OCI-LY7 (cell line): ENCODE measurements at regions not wholly inside any gene's neighbourhood (a gene's known extent, or its start where the extent isn't known, plus 50 kb on each side); places are given as distances from the start of the nearest gene placed in this dataset.

ENCODE experiments used
- BruUV-seq: library from RNA; stranded (reverse); fragments of 400-500 nt; replicated peaks from 2 replicates; lab custom pipeline; 2021; lab: Mats Ljungman, UMichigan
- CTCF ChIA-PET: fragments of 300-600 bp; sonication (Branson Sonifier 250); formaldehyde crosslinking; loops from one replicate; lab custom pipeline; 2022; ENCODE audit warnings: antibody characterized with exemption; ENCODE audit not compliant: unreplicated experiment; lab: Charles Lee
- POLR2A ChIA-PET: fragments of 300-600 bp; sonication (Branson Sonifier 250); formaldehyde crosslinking; loops from one replicate; lab custom pipeline; 2022; ENCODE audit warnings: antibody characterized with exemption; lab: Charles Lee
- DNase-seq: peaks from one replicate; pipeline ENCODE4 v3.0.0-alpha.2; 2015; ENCODE audit warnings: low spot score
- H2AFZ ChIP-seq: fragments of 200-600 bp; sonication (generic), shearing (Covaris generic); 2 replicates; pipeline ENCODE4 v1.6.1; 2014; ENCODE audit warnings: mild to moderate bottlenecking, antibody characterized with exemption, low read length, moderate library complexity
- H3K27ac ChIP-seq: fragments of 200-600 bp; sonication (generic); 2 replicates; pipeline ENCODE4 v1.5.1; 2014; ENCODE audit warnings: mixed run types, low read depth, mild to moderate bottlenecking, moderate library complexity, low read length, inconsistent platforms; ENCODE audit not compliant: poor library complexity, severe bottlenecking
- H3K36me3 ChIP-seq: fragments of 200-600 bp; sonication (generic); 2 replicates; pipeline ENCODE4 v1.6.1; 2014; ENCODE audit warnings: mild to moderate bottlenecking, antibody characterized with exemption, low read length, moderate library complexity, mixed read lengths; ENCODE audit not compliant: insufficient read depth
- H3K4me1 ChIP-seq: fragments of 200-600 bp; sonication (generic); 2 replicates; pipeline ENCODE4 v1.5.1; 2014; ENCODE audit warnings: mild to moderate bottlenecking, low read length; ENCODE audit not compliant: insufficient read depth, poor library complexity, severe bottlenecking
- H3K4me2 ChIP-seq: fragments of 200-600 bp; sonication (generic); 2 replicates; pipeline ENCODE4 v1.6.1; 2014; ENCODE audit warnings: mild to moderate bottlenecking, low read length
- H3K4me3 ChIP-seq: fragments of 200-600 bp; sonication (generic); 2 replicates; pipeline ENCODE4 v1.5.1; 2014; ENCODE audit warnings: mild to moderate bottlenecking, low read depth, low read length; ENCODE audit not compliant: poor library complexity, severe bottlenecking
- H3K79me2 ChIP-seq: fragments of 200-600 bp; sonication (generic); 2 replicates; pipeline ENCODE4 v1.6.1; 2016; ENCODE audit warnings: low read depth, mild to moderate bottlenecking, low read length, moderate library complexity, mixed read lengths; ENCODE audit not compliant: insufficient read depth
- H3K9me2 ChIP-seq: fragments of 200-600 bp; sonication (generic); 2 replicates; pipeline ENCODE4 v1.6.1; 2016; ENCODE audit warnings: mild to moderate bottlenecking, low read length, mixed read lengths; ENCODE audit not compliant: insufficient read depth
- H3K9me3 ChIP-seq: fragments of 200-600 bp; sonication (generic); 2 replicates; pipeline ENCODE4 v1.6.1; 2014; ENCODE audit warnings: mild to moderate bottlenecking, mixed run types, low read length, mixed read lengths
- H4K20me1 ChIP-seq: fragments of 200-600 bp; sonication (generic); 2 replicates; pipeline ENCODE4 v1.6.1; 2014; ENCODE audit warnings: mild to moderate bottlenecking, antibody characterized with exemption, low read length, moderate library complexity, mixed read lengths; ENCODE audit not compliant: insufficient read depth
- EZH2phosphoT487 ChIP-seq: fragments of 200-600 bp; sonication (generic); IDR thresholded peaks from 2 replicates; pipeline ENCODE4 v1.6.1; 2018; ENCODE audit warnings: low read depth, borderline replicate concordance, mild to moderate bottlenecking, mixed run types, antibody characterized with exemption, low read length, moderate library complexity, mixed read lengths
- intact Hi-C: fragments of 100-400 bp; cut with micrococcal nuclease; formaldehyde crosslinking; loops from one replicate; pipeline ENCODE4 v1.10.0; 2022; ENCODE audit not compliant: unreplicated experiment
- TF ChIP-seq, protein P1 (sequence below): fragments of 200-600 bp; sonication (generic); conservative IDR thresholded peaks from 2 replicates; pipeline ENCODE4 v1.5.1; 2014; ENCODE audit warnings: mild to moderate bottlenecking, antibody characterized with exemption, low read length, moderate library complexity, mixed read lengths

DNA sequence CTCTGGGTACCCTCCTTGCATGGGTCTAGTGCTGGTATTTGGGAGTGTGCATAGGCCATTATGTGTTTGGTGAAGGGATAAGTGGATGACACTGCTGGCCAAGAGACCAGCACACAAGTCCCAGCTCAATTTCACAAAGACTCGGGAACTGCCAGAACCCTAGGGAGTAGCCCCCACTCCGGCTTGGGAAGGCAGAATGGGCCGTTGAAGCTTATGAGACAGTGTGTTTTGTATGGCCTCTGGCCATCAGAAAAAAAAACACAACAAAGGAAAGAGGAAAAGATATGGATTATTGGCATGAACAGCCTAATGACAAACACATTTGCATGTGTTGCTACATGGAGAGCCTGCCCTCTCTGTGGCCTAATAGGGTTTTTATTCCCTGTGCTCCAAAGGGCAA is 144.2 kb downstream of the TTC32 start:
- no peaks in the 10 kb centered on the region for H3K36me3 ChIP-seq
- DNase-seq, result no peak
- POLR2A ChIA-PET, result no interaction called here
- no peaks in the 10 kb centered on the region for H3K9me3 ChIP-seq
- no TSS peak for BruUV-seq
- H3K4me3 ChIP-seq, result no peak overlapping the region
- no peak overlapping the region for H3K4me2 ChIP-seq
- no peak overlapping the region for H2AFZ ChIP-seq
- no peaks in the 10 kb centered on the region for H3K9me2 ChIP-seq
- H3K27ac ChIP-seq, result no peak overlapping the region
- CTCF ChIA-PET, result no interaction called here
- H4K20me1 ChIP-seq, result no peaks in the 10 kb centered on the region
- no peaks in the 10 kb centered on the region for H3K79me2 ChIP-seq
- H3K4me1 ChIP-seq, result no peaks in the 10 kb centered on the region
- intact Hi-C loops, result no loop called here
- no peak for TF ChIP-seq EZH2phosphoT487
- TF ChIP-seq, protein P1, sequence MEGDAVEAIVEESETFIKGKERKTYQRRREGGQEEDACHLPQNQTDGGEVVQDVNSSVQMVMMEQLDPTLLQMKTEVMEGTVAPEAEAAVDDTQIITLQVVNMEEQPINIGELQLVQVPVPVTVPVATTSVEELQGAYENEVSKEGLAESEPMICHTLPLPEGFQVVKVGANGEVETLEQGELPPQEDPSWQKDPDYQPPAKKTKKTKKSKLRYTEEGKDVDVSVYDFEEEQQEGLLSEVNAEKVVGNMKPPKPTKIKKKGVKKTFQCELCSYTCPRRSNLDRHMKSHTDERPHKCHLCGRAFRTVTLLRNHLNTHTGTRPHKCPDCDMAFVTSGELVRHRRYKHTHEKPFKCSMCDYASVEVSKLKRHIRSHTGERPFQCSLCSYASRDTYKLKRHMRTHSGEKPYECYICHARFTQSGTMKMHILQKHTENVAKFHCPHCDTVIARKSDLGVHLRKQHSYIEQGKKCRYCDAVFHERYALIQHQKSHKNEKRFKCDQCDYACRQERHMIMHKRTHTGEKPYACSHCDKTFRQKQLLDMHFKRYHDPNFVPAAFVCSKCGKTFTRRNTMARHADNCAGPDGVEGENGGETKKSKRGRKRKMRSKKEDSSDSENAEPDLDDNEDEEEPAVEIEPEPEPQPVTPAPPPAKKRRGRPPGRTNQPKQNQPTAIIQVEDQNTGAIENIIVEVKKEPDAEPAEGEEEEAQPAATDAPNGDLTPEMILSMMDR, result no peak

- TF ChIP-seq, protein P1, result no peak
- no peak for TF ChIP-seq EZH2phosphoT487
- intact Hi-C loops, result no loop called here
- no peaks in the 10 kb centered on the region for H3K4me1 ChIP-seq
- no peak overlapping the region for H2AFZ ChIP-seq
- H3K27ac ChIP-seq, result no peak overlapping the region
- H3K4me3 ChIP-seq, result no peak overlapping the region
- H3K9me3 ChIP-seq, result no peaks in the 10 kb centered on the region
- no peaks in the 10 kb centered on the region for H3K9me2 ChIP-seq
- no TSS peak for BruUV-seq
- no peaks in the 10 kb centered on the region for H4K20me1 ChIP-seq
- H3K79me2 ChIP-seq, result no peaks in the 10 kb centered on the region
- H3K36me3 ChIP-seq, result no peaks in the 10 kb centered on the region
- DNase-seq, result no peak
- no peak overlapping the region for H3K4me2 ChIP-seq
- ChIA-PET POLR2A (no interaction called here), CTCF (no interaction called here)
These were observed 146.9 kb downstream of the TTC32 start for GRCh38 chr2:19754907-19755306.

DNA sequence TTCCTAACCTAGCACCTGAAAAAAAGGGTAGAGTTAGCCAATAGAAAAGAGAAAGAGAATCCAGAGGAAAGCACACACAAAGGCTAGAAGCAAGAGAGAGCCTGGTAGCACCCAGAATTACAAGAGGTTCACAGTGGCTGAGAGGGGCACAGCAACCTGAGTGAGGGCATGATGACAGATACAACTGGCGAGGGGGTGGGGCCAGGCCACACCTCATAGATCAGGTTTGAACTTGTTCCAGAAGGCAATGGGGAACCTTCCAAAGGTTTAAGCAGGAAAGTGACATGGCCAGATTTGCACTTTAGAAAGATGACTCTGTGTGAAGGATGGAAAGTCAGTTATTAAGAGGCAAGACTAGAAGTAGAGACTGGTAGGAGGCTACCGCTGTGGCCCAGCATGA is 148.0 kb downstream of the TTC32 start:
- no peak for DNase-seq
- Histone ChIP-seq H3K27ac (no peak overlapping the region), H3K36me3 (no peaks in the 10 kb centered on the region), H3K9me2 (no peaks in the 10 kb centered on the region), H3K9me3 (no peaks in the 10 kb centered on the region), H3K4me1 (no peaks in the 10 kb centered on the region), H3K4me3 (no peak overlapping the region), H3K79me2 (no peaks in the 10 kb centered on the region), H2AFZ (no peak overlapping the region), H3K4me2 (no peak overlapping the region), H4K20me1 (no peaks in the 10 kb centered on the region)
- intact Hi-C loops, result no loop called here
- CTCF ChIA-PET, result no interaction called here
- BruUV-seq, result no TSS peak
- POLR2A ChIA-PET, result no interaction called here
- TF ChIP-seq EZH2phosphoT487, result no peak
- TF ChIP-seq, protein P1, result no peak
